Activated CD8-positive, alpha-beta T cell treated with anti-CD3 and anti-CD28 coated beads for 36 hours (primary cell): ENCODE measurements at regions not wholly inside any gene's neighbourhood (a gene's known extent, or its start where the extent isn't known, plus 50 kb on each side); places are given as distances from the start of the nearest gene placed in this dataset.

Experiments used
- ATAC-seq: fragments of 200-7000 bp; cut with Tn5 transposase; one replicate; pipeline ENCODE4 v1.10.0; 2021; ENCODE audit warnings: mild to moderate bottlenecking, moderate library complexity
- CTCF ChIA-PET: fragments of 350-600 bp; sonication (Branson Sonifier 250); formaldehyde crosslinking; loops from one replicate; lab custom pipeline; 2021; ENCODE audit warnings: antibody characterized with exemption; lab: Charles Lee
- POLR2A ChIA-PET: fragments of 350-600 bp; sonication (Branson Sonifier 250); formaldehyde crosslinking; loops from one replicate; lab custom pipeline; 2021; ENCODE audit warnings: antibody characterized with exemption; lab: Charles Lee
- DNase-seq: peaks from one replicate; pipeline ENCODE4 v3.0.0-alpha.2; 2020
- H3K27ac Mint-ChIP-seq: one replicate; pipeline ENCODE4 v1.8.0; 2021; ENCODE audit warnings: mild to moderate bottlenecking, mixed read lengths
- H3K27me3 Mint-ChIP-seq: one replicate; pipeline ENCODE4 v1.8.0; 2021; ENCODE audit warnings: mixed read lengths
- H3K36me3 Mint-ChIP-seq: one replicate; pipeline ENCODE4 v1.8.0; 2021; ENCODE audit warnings: low read depth, mixed read lengths
- H3K4me1 Mint-ChIP-seq: one replicate; pipeline ENCODE4 v1.8.0; 2021; ENCODE audit warnings: low read depth, mixed read lengths
- H3K4me3 Mint-ChIP-seq: one replicate; pipeline ENCODE4 v1.8.0; 2021; ENCODE audit warnings: mild to moderate bottlenecking, moderate library complexity, mixed read lengths
- H3K9me3 Mint-ChIP-seq: one replicate; pipeline ENCODE4 v1.8.0; 2021; ENCODE audit warnings: mixed read lengths
- CTCF ChIP-seq: fragments of 200-600 bp; IDR thresholded peaks from one replicate; pipeline ENCODE4 v1.8.0; 2022; ENCODE audit warnings: antibody characterized with exemption, mild to moderate bottlenecking
- intact Hi-C: fragments of 100-400 bp; cut with micrococcal nuclease; formaldehyde crosslinking; loops from one replicate; pipeline ENCODE4 v1.10.0; 2022

GRCh38 chr9:92185681-92186080 is 70.5 kb upstream of the SPTLC1 start:
- ChIA-PET CTCF (interaction anchor here (1.5 kb wide), 1 partner anchor 46 kb away, joined by 3 read pairs; no protein-coding TSS in a partner anchor), POLR2A (no interaction called here)
- Mint-ChIP-seq H3K4me1 (no peaks in the 10 kb centered on the region), H3K27ac (no peak overlapping the region), H3K27me3 (no peaks in the 10 kb centered on the region), H3K4me3 (no peak overlapping the region), H3K9me3 (no peaks in the 10 kb centered on the region), H3K36me3 (no peaks in the 10 kb centered on the region)
- TF ChIP-seq CTCF = no peak
- DNase-seq (no peak), ATAC-seq (no peak)
- intact Hi-C loops = no loop called here

- ATAC-seq (no peak), DNase-seq (no peak)
- Mint-ChIP-seq H3K36me3 (no peaks in the 10 kb centered on the region), H3K9me3 (no peaks in the 10 kb centered on the region), H3K27ac (no peak overlapping the region), H3K27me3 (no peaks in the 10 kb centered on the region), H3K4me3 (no peak overlapping the region), H3K4me1 (no peaks in the 10 kb centered on the region)
- no peak for TF ChIP-seq CTCF
- CTCF ChIA-PET = interaction anchor here (1.5 kb wide), 1 partner anchor 45 kb away, joined by 3 read pairs; no protein-coding TSS in a partner anchor
- POLR2A ChIA-PET = no interaction called here
- intact Hi-C loops = no loop called here
These were observed 69.9 kb upstream of the SPTLC1 start for GRCh38 chr9:92185096-92185495.

GRCh38 chr9:92184041-92184564 is 68.9 kb upstream of the SPTLC1 start:
- DNase-seq (no peak), ATAC-seq (no peak)
- no peaks in the 10 kb centered on the region for H3K36me3 Mint-ChIP-seq
- POLR2A ChIA-PET = interaction anchor here (0.6 kb wide), 1 partner anchor 1791 kb away, joined by 3 read pairs; no protein-coding TSS in a partner anchor
- H3K9me3 Mint-ChIP-seq = no peaks in the 10 kb centered on the region
- CTCF ChIA-PET = interaction anchor here (1.5 kb wide), 1 partner anchor 44 kb away, joined by 3 read pairs; no protein-coding TSS in a partner anchor
- H3K4me1 Mint-ChIP-seq = no peaks in the 10 kb centered on the region
- no peaks in the 10 kb centered on the region for H3K27me3 Mint-ChIP-seq
- intact Hi-C loops = no loop called here
- H3K4me3 Mint-ChIP-seq = no peak overlapping the region
- no peak for TF ChIP-seq CTCF
- no peak overlapping the region for H3K27ac Mint-ChIP-seq

GRCh38 chr9:92183449-92183848 is 68.2 kb upstream of the SPTLC1 start:
- POLR2A ChIA-PET = no interaction called here
- no peak overlapping the region for H3K27ac Mint-ChIP-seq
- no peaks in the 10 kb centered on the region for H3K36me3 Mint-ChIP-seq
- no peak overlapping the region for H3K4me3 Mint-ChIP-seq
- CTCF ChIA-PET = no interaction called here
- ATAC-seq (no peak), DNase-seq (no peak)
- no peaks in the 10 kb centered on the region for H3K9me3 Mint-ChIP-seq
- no peaks in the 10 kb centered on the region for H3K27me3 Mint-ChIP-seq
- no peak for TF ChIP-seq CTCF
- intact Hi-C loops = no loop called here
- no peaks in the 10 kb centered on the region for H3K4me1 Mint-ChIP-seq

- intact Hi-C loops = no loop called here
- TF ChIP-seq CTCF = no peak
- ATAC-seq = no peak
These were observed 66.1 kb upstream of the SPTLC1 start for GRCh38 chr9:92181296-92181695.

More at GRCh38 chr9:92181296-92181695, 66.1 kb upstream of the SPTLC1 start:
- ChIA-PET CTCF (interaction anchor here (2.2 kb wide), 1 partner anchor 41 kb away, joined by 6 read pairs; no protein-coding TSS in a partner anchor), POLR2A (no interaction called here)
- Mint-ChIP-seq H3K4me1 (no peaks in the 10 kb centered on the region), H3K27me3 (no peaks in the 10 kb centered on the region), H3K9me3 (no peaks in the 10 kb centered on the region), H3K4me3 (no peak overlapping the region), H3K27ac (no peak overlapping the region), H3K36me3 (no peaks in the 10 kb centered on the region)
- no peak for DNase-seq
